Occipital lobe (tissue), 1 donor: ENCODE measurements at regions not wholly inside any gene's neighbourhood (a gene's known extent, or its start where the extent isn't known, plus 50 kb on each side); places are given as distances from the start of the nearest gene placed in this dataset.

Source experiments
- DNase-seq: peaks from one replicate; lab custom pipeline; 2025; lab: John Stamatoyannopoulos, UW

DNA sequence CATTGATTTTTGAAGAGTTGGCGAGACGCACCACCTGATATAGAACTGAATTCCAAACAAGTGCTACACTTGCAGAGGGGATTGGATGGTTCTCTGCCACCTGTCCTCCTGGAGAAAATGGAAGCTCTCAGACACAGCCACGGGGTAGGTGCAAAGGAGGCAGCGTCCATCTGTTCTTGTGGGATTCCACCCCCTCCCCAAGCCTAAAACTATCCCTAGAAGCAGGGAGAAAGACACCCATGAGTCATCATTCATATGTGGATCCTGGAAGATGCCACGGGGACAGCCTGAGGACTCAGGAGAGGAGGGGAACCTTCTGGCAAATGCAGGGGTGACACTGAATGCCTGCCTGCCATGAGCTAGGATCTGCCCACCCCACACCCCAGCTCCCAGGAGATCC is 171.3 kb upstream of the CST7 start:
- DNase-seq = peak; percentile 22

DNA sequence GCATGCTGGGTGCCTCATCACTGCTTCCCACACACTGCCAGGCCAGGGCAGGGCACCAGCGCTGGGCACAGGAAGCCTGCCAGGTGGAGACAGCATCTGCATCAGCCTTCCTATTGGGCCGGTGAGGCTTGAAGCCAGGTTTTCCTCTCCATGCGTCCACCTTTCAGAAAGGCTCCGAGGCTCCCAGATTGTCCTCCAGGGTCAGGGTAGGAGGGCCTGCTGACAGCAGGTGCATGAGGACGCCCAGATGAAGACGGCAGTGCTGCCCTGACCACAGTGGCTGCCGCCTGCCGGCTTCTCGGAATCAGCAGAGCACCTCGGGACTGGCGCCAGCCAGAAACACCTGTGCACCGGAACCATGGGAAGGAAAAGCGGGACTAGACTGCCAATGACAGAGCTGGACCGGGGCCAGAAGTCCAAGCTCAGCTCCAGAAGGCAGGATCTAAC is 170.5 kb upstream of the CST7 start:
- no peak for DNase-seq

DNA sequence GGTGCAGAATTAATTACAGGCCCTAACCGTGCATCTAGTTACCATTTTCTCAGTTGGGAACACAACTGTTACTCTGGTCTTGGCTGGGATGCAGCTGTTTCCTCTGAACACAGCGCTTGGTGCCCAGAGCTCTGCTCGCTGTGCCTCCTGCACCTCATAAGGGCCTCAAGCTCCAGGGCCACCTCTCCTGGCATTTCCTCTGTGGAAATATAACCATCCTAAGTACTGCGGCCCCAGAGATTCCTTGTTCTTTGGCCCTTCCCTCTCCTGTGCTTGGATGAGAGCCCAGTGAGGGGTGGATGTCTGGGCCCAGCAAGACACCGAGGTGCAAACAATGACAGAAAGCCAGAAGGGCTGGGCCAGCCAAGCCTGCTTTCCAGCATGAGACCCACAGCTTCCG is 169.9 kb upstream of the CST7 start:
- no peak for DNase-seq

DNA sequence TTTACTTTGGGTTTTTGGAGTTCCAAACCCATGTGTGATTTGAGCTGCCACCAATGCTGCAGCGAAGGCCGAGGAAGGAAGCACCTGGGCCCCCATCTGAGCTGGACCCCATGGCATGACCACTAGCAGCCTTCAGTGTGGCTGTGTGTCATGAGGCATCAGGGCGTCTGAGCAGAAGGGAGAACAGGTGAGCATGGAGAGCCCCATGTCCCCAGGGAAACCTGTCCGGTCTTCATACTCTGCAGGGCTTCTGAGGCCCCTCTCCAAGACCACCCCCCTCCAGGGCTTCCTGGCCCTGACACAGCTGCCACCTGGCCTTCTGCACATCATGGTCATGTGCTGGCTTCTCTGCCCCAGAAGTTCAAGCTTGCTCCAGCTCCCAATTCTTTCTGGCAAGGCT is 169.1 kb upstream of the CST7 start:
- DNase-seq = no peak

DNA sequence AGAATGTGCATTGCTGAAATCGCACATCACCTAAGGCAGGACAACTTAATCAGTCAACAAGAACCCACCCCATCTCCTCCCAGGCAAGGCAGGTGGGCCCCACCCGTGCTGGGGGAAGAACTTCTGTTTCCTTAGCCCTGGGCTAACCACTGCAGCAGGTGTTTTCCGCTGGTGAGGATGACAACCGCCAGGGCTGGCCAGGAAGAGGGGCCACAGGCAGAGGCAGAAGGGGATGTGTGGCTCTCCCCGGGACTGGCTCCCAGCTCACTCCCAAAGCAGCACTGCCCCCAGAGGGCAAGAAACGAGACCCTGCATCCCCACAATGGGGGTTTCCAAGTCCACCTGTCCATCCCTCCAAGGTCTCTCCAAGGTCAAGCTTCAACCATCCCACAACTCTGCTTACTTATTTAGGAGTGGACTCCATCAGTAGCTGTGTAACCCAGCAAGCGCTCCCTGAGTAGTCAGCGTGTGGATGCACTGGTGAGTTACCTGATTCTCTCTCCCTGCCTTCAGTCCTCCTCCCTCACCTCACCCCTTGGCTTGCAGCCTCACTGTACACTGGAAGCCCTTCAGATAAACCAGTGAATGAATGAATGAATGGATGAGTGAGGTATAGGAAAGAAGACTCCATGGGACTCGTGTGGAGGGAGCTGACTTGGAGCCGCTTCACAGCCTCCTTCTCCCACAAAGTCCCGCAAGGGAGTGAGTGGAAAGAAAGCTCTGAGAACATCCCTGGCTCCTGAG is 168.2 kb upstream of the CST7 start:
- DNase-seq = no peak

DNA sequence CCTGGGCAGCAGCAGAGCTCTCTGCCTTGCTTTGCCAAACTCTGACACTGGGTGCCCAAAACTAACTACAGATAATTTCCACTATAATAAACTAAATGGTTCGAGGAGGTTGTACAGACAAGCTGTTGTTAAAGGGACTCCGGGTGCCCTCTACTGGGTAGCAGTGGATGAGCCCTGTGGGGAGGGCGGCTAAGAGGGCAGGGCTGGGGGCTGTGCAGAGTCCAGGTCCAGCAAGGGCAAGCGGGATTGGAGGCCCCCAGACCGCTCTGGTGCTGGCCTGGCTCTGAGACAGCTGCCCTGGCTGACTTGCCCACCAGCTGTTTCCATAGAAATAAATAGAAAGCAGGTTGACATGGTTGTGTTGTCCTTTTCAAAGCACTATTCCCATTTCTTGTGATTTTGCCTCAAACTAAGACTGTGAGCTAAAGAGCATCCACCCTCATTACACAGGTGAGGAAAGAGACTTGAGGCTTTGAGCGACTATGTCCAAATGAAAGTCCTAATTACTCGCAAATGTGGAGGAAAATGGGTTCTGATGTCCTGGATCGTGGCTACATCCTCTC is 167.6 kb upstream of the CST7 start:
- DNase-seq = peak; percentile 8

DNA sequence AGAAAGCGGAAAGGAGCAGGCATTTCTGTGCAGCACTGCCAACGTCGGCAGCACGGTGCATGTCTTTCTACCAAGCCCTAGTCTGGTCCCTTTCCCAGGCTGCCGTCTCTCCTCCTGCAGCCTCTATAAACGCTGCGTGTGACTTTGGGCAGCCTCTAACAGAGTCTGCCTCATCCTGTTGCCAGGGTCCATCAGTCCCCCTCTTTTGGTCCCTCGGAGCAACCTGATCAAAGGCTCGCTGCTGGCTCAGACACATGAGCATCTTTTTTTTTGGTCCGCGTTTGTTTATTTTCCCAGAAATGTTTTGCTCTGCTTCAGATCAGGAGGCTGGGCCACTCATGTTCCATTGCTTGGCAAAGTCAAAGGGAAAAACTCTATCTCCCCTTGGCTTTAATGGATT is 166.8 kb upstream of the CST7 start:
- no peak for DNase-seq

DNA sequence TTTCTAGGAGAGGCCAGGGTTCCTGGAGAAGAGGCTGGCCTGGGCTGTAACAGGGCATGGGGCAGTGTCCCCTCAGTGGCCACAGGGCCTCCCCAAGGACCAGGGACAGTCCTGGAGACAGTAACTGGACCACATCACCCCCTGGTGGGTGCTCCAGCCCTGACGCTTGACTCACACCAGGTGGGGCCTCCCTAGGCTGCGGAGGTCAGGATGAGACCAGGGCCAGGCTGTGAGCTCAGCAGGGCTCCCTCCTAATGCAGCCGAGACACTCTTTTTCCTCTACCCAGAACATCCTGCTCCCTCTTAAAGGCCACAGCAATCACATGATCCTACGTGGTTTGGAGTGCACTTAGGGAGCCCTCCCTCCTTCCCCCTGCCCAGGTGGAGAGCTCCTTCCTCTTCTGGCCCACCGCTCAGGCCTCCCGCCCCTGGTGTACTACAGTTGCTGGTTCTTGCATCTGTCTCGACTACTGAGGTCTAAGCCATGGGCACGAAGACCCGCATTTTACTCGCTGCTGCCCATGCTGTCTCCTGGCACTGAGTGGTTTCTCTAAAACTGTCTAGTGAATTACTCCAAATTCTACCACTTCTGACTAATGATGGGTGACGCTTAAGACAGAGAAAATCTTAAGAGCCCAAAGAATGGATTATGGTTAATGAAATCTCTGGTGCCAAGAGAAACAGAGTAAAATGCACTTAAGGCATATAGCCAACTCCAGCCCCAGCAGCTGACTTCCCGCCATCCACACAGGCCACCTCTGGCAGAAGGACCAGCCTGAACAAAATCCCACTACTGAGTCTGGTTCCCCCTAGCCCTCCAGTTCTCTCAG is 166.1 kb upstream of the CST7 start:
- no peak for DNase-seq

DNA sequence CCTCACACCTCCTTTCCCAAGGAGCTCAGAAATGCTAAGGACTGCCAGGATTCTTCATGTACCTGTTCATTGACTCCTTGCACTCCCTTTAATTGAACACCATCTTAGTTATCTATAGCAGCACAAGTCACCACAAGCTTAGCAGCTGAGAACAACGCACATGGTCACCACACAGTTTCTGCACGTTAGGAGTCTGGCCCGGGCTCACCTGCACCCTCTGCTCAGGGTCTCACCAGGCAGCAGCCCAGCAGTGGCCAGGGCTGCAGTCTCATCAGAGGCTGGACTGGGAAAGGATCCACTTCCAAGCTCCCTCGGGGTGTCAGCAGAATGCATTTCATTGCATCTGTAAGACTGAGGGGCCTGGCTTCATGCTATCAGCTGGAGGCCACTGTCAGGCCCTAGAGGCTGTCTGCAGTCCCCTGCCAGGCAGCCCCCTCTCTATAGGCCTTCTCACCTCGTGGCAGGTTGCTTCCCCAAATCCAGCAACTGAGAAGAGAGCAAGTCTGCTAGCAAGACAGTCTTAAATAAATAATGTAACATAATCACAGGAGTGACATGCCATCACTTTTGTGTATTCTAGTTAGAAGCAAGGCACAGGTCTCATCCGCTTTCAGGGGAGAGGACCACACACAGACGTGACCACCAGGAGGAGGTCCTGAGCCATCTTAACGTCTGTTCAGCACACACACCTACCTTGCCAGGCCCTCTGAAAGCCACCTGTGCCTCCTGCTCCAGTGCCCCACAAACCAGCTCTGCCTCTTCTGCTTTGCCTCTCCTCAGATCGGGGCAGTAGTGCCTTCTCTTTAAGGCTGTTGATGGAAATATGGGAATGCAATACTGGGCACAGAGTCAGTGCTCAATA is 165.2 kb upstream of the CST7 start:
- DNase-seq = no peak

DNA sequence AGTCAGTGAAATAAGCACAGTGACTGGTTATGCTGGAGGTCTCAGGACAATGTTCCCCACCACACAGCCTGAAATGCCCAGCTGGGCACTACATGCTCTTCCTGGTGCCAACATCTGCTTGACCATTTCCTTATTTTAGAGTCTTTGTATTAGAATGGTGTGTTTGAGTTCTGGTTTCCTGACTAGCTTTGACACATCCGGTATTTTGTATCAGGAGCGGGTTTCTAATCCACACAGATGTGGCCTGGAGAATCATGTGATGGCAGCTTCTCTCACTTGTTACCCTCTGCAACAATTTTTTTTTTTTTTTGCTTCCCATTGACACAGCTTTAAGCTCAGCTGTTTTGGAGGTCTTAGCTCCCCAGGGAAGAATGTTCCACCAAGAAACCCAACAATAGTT is 164.5 kb upstream of the CST7 start:
- DNase-seq = no peak

DNA sequence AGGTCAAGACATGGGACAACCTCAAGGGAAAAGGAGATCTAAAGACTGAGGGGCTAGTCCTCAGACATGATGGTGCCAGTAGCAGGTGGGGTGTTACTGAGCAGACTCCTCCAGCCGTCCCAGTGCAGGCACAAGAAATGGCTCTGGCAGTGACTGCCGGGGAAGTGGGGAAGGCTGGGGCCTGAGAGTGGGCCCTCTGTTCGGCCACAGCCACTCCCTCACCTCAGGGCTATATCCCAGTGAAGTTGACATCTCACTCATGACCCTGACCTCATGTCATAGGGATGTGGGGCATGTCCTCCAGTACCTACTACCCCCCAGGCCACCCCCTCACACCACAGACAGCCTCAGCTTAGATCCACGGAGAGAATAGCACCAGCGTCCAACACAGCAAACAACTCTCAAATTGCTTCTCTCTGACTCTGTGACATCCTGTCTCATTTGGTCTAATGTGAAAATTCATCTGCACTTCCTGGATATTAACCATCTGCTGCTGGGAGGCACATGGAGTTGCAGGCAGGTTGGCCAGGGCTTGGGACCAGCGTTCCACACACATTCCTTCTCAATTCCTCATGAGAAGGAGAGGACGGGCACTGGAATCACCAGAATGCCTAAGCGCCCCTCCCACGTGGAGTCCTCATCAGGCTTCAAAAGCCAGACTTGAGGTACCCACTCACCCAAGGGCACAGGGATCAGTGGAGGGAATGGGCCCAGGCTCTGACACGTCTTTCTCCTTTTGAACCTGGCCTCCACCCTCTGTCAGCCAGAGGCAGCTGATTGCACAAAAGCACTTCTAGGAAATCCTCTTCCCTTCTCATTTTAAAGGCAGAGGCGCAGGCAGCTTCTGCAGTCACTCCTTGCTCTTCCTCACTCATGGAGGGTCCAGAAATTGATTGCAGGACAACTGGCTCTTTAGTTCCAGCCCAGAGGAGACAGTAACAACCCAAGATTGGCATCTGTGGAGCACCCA is 163.6 kb upstream of the CST7 start:
- DNase-seq = no peak

DNA sequence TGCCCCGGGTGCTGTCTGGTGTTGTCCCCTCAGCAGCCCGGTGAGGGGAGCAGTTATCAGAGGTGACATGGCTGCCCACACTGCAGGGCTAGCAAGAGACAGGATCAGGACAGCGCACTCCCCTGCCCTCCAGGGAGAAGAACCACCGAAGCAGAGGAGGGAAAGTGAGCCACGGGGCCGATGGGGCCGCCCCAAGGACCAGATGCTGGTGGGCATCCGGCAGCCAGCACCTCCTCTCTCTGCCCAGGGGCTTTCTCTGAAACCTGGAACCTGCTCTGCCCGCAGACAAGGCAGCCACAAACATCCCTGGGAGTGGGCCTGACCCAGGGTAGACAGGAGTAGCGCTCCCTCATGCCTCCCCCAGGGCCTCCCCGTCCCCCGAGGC is 163.0 kb upstream of the CST7 start:
- DNase-seq = no peak

DNA sequence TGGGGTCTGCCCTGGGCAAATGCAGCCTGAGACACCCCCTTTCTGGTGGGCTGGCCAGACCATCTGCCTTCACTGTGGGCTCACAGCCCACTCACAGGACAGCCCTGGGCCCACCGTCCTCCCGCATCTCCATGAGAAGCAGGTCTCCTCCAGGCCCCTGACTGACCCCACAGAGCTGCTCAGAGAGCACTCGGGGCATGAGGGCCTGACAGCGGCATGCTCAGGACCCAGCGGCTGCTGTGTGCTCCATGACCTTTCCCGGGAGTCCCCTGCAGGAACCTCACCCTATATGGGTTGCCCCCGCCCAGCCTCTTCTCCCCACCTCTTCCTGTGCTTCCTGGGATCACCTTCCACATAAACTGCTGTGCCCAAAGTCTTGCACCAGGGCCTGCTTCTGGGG is 162.4 kb upstream of the CST7 start:
- DNase-seq = no peak

DNA sequence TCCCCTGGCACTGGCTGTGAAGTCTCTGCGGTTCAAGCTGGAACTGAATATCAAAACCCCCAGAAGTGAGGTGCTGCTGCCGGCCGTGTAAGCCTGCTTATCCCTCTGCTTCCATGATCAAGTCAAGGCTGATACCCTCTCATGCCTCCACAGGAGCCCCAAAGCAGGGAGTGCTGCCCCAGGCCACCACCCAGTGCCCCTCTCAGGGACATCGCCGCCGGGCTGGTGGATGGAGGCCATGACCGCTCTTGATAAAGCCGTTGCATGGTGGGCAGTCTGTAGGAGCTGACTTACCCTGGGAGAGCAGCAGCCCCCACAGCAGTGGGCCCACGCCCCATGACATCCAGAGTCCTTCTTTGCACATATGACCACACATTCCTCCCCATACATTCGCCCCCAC is 162.0 kb upstream of the CST7 start:
- DNase-seq = no peak

DNA sequence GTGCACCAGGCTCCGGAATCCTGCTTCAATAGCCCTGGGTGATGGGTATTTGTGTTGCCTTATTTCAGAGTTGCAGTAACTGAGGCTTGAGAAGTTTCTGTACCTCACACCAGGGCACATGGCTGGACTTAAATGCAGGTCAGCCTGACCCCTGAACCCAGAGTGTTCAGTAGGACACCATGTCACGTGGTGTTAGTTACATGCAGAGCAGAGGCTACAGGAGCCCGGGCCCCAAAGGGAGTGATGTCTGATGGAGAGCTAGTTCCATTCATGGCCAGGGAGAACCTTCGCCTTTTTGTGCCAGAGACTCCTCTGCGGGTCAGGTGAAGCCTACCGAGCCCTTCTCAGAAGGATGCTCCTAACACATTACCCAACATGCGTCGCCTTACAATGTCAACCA is 161.4 kb upstream of the CST7 start:
- no peak for DNase-seq

DNA sequence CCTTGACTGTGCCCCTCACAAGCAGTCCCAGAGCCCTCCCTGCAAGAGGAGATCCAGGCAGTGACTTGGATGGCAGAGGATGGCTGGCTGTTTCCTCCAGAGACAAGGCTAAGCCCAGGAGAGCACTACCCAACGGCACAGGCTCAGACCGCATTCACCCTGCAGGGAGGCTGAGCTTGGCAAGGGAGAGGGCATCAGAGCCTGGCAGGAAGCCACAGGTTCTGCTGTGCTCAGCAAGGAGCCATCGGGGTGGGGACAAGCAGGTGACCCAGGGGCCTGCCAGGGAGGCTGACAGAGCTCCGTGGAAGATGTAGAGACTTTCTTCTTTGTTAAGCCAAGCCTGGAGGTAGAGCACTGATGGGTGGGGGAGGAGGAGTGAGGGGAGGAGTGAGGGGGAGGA is 159.2 kb upstream of the CST7 start:
- no peak for DNase-seq

DNA sequence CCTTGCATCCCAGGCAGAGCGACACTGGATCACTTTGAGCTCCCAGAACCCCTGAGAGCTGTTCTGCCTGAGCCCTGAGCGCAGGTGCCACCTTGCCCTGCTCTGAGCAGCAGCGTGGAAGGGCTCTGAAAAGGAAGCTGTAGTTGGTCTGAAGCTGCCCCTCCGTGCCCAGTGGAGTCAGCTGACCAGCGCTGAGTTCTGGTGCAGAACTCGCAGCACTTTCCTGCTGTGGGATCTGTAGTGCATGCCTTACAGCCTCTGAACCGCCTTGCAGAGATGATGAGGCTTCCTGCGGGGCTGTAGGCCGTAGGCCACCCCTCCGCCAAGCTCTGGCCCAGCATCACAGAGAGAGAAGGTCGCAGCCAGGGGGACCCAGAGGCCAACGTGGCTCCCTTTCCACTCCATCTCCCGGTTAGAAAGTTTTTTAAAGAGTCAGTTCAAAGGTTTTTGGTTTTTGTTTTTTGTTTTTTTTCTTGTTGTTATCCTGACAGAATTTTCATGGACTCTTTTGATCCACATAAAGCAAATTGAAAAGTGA is 158.3 kb upstream of the CST7 start:
- no peak for DNase-seq

DNA sequence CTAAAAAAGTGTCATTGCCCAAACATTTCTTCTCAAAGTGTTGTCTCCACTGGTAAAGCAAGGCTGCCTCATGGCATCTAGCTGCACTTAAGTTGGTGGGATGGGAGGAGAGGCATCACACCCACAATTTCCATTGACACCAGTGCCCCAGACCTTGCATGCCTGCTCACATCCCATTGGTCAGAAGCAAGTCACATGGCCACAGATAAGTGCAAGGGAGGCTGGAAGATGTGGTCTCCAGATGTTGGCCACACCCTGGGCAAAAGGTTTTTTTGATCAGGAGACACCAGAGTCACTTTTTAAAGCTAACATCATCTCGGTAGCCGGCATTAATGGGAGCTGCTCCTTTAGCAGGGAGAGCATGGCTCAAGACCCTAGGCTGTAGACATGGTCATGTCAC is 157.1 kb upstream of the CST7 start:
- DNase-seq = no peak

DNA sequence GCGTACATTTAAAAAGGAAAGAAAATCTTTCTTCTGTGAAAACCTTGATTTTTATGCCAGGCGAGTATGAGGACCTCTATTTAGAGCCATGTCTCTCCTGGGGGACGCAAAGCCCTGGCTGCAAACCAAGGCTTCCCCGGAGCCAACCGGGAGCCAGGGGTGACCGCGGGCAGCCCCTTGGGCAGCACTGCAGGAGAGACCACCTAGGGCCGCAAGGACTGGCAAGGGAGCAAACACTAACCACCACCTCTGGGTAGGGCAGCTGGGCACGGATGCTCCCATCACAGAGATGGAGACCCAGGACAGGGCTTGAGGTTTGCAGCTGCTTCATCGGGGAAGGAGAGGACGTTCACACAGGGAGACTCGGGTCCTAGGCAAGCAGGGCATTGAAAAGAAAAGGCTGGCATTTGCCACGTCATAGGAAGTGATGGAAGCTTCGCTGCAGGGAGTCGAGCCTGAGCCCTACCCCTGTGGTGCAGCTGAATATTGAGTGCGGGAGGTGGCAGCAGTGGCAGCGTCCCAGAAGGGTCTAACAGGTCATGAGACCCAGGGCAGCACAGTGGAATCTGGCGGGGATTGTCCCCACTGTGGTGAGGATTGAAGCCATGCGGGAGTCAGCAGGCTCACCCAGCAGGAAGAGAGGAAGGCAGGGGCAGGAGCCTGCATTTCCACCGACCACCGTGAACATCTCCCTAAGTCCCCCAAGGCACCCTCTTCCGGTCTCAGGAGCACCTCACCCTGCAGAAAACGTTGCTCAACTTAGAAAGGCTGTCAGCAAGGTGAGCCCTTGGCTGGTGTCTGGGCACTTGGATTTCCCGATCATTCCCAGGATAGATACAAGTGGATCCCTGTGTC is 156.2 kb upstream of the CST7 start:
- DNase-seq = no peak
